AG20443 (cell line): ENCODE measurements at regions not wholly inside any gene's neighbourhood (a gene's known extent, or its start where the extent isn't known, plus 50 kb on each side); places are given as distances from the start of the nearest gene placed in this dataset.
"Not testable (repeated sequence)": the region's sequence is repeated elsewhere in the genome, so short reads cannot be mapped to it uniquely, and the experiment has no call there.

ENCODE experiments used
- DNase-seq: peaks from one replicate; pipeline ENCODE4 v3.0.0; 2012; ENCODE audit warnings: low spot score, mixed read lengths

DNA sequence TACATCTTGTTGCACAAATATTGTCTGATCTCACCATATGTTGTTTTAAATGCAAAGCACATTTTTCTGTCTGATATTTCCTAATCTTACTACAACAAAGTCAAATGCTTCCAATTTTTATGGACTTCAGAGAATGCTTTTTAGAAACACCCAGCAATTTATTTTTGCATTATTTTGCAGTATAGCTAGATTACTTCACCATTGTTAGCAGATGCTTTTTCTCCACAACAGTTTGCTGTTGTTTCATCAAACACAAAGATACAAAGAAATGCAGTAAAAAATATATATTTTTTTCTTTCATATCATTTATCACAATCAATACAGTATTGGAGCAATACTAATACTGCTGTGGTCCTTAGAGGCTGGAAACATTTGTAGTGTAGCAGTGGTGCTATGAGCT, 674.4 kb downstream of the TMTC2 start:
- no peak for DNase-seq

DNA sequence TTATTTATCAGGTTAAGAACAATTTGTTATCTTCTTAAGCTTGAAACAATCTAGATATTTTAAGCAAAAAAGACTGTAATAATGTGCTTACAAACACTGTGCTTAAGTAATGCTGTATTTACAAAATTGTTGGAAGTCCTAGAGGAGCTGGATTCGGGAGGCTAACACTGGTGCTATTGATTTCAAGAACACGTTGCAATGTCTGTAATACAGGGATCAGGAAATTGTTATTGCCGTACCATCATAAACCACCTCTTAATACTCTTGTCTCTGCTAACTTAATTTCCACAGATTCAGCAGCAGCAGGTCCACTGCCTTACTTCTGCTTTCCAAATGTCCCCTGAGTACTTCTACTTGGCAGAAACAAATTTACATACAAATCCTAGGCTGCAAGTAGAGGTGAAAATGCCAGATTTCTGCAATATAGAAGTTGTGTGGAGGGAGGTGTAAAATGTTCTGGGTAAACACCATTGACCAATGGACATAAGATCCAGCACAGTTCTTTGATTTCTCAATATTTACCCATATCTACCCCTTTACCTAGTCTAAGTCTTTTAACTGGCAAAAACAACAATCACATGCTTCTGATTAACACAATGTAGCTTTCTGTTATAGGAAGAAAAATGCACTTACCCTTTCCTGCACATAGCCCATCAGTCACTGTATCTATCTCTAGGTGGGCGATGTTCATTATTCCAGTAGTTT, 663.4 kb downstream of the TMTC2 start:
- DNase-seq: no peak

DNA sequence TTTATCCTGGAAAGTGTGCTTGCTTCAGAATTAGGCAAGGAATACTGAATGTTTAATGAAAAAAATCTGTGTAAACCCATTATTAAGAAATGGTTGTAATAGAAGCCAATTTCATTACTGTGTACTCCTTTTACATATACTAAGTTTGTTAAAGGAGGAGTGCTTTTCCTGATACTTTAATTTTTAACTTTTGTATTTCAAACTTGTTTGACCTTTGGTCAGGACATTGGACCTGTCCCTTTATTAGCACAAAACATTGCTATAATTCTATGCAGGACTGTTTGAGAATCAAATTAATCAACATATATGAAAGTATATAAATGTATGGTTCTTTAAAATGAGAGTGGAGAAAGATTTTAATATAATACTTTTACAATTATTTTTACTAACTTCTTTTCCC, 659.6 kb downstream of the TMTC2 start:
- no peak for DNase-seq

DNA sequence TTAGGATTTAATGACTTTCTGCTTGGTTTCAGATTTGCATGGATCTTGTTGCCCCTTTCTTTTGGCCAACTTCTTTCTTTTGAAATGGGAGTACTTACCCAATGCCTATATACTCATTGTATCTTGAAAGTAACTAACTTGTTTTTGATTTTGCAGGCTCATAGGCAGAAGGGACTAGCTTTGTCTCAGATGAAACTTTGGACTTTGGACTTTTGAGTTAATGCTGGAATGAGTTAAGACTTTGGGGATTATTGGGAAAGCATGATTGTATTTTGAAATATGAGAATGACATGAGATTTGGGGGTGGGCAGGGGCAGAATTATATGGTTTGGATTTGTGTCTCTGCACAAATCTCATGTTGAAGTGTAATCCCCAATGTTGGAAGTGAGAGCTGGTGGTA, 657.1 kb downstream of the TMTC2 start:
- no peak for DNase-seq

DNA sequence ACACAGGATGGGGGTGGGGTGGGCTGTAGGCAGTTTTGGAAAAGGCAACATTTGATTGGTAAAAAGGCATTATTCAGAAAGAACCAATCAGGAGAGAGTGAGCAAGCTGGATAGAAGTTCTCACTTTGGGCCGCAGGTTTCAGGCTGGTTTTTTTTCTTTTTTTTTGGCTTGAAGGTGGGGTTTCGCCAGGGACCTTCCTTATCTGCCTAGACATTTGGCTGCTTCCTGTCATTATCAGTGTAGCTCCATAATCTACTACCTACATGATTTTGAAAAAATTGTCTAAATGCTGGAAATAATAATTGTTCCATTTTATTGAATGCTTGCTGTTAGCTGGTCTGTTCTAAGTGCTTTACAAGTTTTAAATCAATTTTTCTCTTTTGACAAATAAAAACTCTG, 649.0 kb downstream of the TMTC2 start:
- no peak for DNase-seq

DNA sequence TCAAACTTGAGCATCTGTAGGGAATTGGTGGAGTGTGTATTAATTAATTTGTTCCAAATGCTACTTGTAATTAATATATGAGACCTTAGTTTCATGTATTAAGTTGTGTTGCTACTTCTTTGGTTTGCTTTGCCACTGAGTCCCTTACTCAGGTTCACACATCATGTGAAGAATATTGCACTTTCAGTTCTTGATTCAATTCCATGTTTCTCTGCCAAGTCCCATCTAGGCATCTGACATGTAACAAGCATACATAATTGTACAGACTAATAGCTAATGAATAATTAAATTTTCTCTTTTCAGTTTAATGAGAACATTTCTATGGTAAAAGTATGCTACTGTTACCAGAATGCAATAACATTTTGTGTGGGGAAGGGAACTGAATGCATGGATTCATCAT, 640.0 kb downstream of the TMTC2 start:
- DNase-seq: no peak

DNA sequence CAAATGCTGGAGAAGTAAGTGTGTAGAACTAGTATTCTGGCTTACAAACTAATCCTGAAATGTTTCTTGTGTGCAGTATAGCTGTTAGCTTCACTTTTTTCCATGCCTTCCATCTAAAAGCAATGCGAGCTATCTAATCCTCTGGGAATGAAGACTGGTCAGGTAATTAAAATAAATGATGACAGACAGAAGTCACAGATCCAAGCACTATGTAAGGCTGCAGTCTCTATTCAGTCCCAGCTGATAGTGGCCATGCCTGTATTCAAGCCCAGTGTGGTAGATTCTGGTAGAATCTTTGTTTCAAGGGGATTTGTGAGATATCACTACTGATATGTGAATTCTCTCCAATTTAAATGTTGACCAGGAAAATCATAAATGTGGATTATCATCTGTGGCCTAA, 637.2 kb downstream of the TMTC2 start:
- DNase-seq: no peak

DNA sequence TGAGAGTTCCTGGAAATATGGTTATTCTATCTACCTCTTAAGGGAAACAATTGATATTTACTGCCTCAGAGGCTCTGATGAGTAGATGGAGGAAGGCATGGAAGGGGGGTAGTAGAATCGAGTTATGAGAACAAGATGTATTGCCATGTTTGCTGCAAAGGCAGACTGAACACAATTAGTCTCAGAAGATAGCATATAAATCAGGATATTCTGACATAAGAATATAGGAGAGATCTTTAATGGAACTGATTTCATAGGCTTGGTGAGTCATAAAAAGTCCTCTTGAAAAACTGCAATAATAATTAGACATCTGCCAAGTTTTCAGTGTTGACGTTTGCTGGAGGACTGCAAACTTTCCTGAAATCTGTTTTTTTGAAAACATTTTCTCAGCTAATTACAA, 636.1 kb downstream of the TMTC2 start:
- DNase-seq: no peak

DNA sequence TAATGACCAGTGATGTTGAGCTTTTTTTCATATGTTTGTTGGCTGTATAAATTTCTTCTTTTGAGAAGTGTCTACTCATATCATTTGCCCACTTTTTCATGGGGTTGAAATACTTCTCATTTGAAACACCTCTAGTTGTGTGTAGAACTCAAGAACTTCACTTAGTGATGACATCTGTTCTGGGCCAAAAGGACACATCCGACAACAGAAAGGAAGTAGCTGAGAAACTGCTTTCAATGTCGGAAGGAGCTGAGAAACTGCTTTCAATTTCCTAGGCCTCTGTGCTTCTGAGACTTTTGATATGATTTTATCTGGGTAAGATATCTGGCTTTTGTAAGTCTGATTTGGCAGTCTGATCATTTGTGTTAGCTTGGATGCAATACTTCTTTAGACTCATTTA, 635.3 kb downstream of the TMTC2 start:
- DNase-seq: no peak

DNA sequence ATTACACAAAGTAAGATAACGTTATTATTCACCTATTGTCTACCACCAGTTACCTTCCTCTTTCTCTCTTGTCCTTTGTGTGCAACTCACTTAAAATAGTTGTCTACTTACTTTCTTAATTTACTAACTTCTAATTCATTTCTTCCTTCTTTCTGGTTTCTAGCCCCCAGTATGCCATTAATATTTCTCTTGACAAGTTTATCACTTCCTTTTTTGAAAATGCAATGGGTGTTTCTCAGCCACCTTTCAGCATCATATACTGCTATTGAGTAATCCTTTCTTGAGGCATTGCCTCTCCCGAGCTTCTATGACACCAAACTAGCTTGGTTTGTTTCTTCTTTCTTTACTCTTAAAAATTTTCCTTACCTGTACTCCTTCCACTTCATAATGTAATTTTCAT, 633.6 kb downstream of the TMTC2 start:
- no peak for DNase-seq

DNA sequence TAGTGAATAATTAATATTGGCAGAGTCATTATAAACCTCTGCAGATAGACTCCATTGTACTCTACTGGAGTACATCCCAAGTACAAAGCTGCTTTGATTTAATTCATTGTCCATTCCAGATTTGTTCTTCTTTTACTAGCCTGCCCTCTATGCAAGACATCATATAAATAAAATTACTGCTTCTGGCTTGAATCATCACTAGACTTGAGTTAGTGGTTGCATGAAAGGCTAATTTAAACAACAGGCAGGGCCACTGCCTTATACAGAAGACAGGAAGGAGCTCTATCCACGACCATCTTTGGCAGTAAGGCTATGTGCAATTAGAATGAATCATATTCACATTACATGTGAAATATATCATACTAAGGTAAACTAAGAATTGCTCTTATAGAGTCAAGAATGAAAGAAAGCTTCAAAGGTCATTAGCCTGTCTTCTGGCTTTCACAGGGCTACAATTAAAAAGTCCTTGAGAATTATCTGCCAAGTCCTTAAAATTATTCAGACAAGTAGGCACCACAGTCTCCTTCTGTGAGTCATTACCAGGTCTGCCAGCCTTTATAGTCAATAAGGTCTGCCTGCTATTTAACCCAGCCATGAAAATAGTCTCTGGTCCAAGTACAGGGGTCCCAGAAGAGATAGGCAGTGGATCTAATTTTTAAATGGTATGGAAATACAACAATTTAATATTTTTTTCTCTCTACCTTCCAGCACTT, 631.8 kb downstream of the TMTC2 start:
- DNase-seq: no peak

DNA sequence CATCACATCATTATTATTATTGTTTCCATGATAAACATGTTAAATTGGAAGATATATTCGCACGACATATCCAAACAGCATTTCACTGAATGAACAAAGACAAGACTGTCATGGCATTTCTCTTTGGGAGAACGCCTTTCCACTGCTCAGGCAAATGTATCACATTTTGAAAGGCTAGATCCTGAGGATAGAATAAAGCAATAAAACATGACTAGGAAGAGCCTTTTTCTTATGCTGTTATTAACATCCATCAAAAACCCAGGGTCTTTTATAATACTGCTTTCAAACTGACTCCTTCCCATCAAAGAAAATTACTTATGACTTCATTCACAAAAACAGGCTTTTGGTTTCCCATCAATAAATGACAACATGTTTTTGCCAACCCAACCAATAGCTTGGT, 630.9 kb downstream of the TMTC2 start:
- DNase-seq: no peak

DNA sequence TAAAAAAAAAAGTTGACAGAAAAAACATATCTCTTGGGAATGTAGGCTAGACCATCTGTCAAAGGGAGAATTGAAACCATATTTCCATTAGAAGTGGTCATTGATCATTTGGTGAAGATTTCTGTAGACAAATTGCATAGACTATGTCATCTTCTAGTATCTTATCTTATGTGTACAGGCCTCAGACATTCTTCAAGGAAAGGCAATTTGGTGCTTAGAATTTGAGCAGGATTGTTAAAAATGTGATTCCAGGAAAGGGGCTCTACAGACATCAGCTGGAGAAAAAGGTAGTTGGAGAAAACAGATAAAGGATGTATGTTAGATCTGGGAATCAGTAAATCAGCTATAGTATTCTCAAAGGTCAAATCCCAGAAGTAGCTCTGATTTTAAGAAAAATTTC, 627.1 kb downstream of the TMTC2 start:
- no peak for DNase-seq

DNA sequence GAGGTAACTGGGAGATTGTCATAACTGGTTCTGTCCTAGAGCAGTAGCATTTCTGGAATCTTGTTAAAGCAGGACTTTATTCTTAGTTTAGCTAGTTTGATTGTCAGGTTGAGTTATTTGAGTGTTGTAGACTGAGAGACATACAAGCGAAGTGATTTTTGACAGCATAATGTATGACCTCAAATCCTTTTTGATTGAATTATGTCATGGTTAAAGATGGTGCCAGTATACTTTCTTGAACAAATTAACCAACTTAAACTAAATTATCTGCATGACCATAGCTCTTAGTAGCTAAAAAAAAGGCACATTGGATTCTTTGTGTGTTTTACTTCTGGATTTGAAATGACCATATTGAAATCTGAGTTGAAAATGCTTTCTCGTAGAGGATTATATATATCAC, 626.6 kb downstream of the TMTC2 start:
- no peak for DNase-seq

DNA sequence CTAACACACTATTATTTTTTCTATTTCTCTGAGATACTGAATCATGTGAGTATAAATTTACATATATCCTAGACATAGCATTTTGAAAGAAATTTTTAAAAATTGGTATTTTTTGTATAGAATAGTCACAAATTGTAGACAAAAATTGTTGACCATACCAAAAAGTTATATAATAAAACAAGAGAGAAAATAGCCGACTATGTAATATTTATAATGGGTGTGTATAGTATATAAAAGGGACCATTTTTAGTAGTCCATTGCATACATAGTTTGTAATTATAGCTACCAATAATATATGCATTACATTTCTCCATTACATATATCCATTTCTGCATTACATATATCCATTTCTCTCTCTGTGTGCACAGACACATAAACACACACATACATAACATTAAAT, 590.2 kb downstream of the TMTC2 start:
- DNase-seq: no peak

DNA sequence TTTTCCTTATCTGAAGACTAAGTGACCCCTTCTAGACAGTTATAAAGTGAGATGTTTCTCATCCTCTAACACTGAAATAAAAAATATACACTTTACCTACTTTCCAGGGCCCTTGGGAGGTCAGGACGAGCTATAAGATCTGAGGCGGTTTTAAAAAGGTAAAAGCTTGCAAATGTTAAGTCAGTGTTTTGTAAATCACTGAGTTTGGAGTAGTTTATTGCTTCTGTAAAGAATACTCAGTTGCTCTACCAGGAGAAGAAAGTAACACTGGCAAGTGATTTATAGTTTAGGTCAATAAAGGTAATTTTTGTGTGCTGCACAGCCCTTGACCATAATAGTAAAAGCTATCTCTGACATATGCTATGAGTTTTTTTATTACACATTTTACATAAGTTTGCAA, 584.5 kb downstream of the TMTC2 start:
- no peak for DNase-seq

DNA sequence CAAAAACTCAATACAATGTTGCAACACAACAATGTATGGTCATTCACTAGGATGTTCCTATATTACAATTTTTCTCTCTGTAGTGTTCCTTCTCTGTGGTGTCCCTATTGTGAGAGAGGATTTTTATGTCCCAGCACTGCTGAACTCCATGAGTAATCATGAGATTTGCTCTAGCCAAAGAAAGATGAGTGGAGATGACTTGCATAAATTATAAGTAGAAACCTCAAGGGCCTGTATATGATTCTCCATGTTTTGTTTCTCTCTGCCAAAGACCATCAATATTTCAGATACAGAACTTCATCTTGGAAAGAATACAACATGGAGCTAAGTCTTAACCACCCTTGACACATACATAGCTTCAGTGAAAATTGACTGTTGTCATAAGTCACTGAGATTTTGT, 579.1 kb downstream of the TMTC2 start:
- no peak for DNase-seq

DNA sequence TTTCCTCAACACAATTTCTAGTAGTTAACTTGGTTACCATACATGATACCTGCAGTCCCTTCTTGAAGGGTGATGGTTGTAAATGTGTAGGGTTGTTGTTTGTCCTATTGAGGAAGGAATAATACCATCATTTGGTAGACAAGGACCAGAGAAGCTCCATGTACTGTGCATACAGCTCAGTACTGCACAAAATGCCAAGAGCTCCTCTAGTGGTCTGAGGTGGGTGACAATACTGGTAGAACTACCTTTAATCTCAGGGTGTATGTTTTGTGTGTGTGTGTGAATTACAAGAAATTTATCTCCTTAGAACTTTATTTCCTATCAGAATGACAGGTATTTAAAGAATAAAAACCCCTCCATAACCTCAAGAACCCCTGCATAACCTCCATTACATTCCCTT, 575.3 kb downstream of the TMTC2 start:
- no peak for DNase-seq

DNA sequence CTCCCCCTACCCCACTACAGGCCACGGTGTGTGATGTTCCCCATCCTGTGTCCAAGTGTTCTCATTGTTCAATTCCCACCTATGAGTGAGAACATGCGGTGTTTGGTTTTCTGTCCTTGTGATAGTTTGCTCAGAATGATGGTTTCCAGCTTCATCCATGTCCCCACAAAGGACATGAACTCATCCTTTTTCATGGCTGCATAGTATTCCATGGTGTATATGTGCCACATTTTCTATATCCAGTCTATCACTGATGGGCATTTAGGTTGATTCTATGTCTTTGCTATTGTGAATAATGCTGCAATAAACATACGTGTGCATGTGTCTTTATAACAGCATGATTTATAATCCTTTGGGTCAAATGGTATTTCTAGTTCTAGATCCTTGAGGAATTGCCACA, 573.4 kb downstream of the TMTC2 start:
- DNase-seq: not testable (repeated sequence)

DNA sequence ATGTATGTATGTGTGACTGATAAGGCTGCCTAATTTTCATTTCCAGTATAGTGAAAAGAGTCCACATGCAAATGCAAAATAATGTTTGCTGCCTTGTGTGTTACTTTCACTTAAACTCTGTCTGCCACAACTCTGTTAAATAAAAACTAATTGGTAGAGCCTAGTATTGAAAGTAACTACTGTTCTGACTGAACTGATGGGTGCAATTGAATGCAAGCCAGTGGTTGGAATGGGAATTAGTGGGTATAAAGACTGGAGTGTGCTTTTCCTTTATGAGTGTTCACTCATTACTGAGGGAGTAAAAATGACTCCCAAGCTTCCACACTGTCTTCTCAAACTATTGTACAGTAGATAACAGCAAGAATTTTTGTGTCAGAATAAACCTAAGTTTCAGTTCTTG, 571.0 kb downstream of the TMTC2 start:
- DNase-seq: no peak

DNA sequence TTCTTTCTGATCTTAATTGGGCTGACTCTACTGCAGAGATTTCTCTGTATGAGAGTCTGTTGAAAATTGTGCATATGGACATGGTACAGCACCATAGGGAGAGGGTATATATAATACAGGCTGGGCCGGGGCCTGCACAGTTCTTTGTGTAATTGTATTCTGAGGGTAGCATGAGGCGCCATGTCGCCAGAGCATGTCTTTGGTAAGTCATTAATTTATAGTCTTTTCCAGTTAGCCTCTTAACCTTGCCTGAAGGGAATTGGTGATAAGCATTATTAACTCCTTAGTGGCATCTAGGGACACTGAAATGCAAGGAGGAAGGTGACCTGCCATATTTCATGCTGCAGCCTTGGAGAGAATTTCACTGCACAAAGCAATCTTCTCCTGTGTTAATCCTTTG, 569.9 kb downstream of the TMTC2 start:
- DNase-seq: no peak

DNA sequence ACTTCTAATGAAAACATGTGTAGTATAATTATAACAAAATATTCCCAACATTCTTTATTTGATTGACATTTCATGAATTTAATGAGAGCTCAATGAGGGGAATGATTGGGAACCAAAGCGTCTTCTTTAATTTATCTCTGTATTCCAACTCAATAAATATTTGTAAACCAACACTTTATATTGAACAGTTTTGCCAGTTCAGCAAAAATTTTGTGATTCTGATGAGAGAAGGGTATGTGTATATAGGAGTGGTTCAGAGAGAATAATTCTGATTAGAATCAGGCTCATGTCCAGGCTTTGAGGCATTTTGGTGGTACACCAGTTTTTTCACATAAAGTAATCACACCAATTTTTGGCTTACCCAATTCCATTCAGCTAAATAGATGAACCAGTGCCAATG, 564.2 kb downstream of the TMTC2 start:
- DNase-seq: no peak

DNA sequence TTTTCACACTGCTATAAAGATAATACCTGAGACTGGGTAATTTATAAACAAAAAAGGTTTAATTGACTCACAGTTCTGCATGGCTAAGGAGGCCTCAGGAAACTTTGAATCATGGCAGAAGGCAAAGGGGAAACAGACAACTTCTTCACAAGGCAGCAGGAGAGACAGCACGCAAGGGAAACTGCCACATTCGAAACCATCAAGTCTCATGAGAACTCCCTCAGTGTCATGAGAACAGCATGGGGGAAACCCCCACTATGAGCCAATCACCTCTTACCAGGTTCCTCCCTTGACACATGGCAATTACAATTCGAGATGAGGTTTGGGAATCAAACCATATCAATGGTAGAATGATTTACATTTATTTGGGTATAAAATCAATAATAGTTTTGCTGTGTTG, 558.5 kb downstream of the TMTC2 start:
- DNase-seq: no peak

DNA sequence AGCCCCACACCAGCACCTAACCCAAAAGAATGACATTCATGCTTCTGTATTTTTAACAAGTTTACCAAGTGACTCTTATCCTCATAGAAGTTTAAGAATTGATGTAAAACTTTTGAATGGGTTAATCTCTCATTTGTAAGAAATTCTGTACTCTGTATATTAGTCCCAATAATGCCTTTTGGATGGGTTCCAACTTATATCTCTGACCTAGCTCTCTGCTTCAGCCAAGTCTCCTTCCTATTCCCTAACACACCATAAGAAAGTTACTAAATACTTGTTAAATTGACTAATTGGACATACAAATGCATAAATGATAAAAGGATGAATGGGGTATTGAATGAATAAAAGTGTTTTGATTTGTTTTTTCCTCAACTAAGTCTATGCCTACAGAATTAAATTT, 557.3 kb downstream of the TMTC2 start:
- no peak for DNase-seq
